Hepatic stellate cell (primary cell): ENCODE measurements at regions not wholly inside any gene's neighbourhood (a gene's known extent, or its start where the extent isn't known, plus 50 kb on each side); places are given as distances from the start of the nearest gene placed in this dataset.

Experiments used
- DNase-seq: peaks from one replicate; pipeline ENCODE4 v3.0.0; 2011; ENCODE audit warnings: low spot score

DNA sequence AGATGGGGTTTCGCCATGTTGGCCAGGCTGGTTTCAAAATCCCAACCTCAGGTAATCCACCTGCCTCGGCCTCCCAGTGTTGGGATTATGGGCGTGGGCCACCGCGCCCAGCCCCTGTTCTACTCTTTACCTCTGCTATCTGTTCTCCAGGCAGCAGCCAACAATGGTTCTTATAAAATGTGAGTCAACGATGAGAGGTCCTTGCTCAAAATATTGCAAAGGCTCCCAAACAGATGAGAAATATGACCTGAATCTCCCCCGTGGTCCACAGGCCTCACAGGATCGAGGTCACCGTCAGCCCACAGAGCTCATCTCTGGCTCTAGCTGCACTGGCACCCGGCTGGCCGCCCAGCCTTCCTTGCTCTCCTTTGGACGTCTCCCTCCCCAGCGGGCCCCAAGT is 62.0 kb upstream of the EGFR start:
- DNase-seq = no peak

DNA sequence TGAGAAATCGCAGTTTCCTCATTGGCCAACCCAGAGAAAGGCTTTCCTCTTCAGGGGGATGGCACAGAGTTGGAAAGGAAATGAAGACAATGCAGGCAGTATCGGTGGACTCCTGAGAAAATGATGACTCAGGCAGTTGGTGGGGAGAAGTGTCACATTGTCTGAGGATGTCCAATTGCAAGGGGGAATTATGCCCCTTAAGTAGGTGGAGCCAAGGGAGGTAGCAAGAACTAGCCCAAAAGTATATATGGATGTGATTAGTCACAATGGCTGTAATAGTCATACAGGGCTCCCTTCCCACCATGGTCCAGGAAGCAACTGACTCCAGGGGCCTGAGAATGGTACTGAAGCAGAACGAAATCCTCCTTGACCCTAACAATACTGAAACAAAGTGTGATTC is 58.3 kb upstream of the EGFR start:
- peak; percentile 9 for DNase-seq

DNA sequence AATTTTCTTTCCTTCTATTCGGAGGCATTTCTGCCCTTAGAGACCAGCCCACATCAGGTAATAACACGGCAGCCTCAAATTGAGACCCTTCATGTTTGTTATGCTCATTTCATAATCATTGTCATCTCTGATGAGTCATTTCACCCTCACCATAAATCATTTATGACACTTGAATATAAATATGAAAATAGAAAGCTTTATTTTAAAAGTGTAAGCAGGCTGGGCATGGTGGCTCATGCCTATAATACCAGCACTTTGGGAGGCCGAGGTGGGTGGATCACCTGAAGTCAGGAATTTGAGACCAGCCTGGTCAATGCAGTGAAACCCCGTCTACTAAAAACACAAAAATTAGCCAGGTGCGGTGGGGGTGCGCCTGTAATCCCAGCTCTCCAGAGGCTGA is 57.4 kb upstream of the EGFR start:
- no peak for DNase-seq

DNA sequence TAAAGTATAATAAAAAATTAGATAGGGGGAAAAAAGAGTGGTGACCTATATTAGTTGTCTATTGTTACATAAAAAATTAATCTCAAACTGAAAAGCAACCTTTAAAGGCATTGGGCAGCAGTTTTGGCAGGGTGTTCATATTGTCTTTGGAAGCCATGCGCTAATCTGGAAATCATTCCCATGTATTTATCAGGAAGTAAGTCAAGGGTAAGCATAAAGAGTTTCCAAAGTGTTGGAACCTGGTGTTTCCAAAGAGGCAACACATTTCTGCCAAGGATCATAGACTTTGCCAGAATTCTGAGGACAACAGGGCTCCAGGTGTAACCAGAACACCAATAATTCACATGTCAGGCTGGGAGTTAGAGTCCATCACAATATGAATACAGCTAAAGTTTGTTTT is 55.7 kb upstream of the EGFR start:
- DNase-seq = no peak

DNA sequence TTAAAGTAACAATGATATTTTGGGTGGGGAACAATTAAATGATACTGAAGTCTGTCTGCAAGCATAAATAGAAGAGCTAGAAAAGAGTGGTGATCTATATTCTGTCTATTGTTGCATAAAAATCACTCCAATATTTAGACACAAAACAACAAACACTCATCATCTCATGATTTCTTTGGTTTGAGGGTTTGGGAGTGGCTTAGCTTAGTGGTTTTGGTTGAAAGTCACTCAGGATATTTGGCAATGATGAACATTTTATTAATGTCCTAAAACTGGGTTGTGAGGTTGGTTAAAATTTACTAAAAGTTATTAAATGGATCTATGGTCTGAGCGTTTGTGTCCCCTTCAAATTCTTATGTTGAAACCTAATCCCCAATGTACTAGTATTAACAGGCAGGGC is 54.7 kb upstream of the EGFR start:
- DNase-seq = no peak

DNA sequence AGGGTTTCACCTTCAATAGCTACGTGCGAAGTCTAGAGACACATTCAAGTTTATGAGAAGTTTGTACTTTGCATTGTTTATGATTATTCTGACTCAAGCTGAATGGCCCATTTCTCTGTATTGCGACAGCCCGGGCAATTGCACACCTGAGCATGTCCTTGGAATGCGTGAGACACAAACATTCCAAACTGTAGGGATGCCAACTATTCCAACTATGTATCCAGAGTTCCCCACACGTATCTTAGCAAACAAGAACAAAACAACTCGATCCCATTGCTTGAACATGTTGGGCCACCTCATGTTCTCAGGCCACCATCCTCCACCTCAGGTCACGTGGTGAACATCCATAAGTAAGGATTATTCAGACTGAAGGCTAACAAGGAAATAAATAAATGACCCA is 51.4 kb upstream of the EGFR start:
- DNase-seq = no peak

DNA sequence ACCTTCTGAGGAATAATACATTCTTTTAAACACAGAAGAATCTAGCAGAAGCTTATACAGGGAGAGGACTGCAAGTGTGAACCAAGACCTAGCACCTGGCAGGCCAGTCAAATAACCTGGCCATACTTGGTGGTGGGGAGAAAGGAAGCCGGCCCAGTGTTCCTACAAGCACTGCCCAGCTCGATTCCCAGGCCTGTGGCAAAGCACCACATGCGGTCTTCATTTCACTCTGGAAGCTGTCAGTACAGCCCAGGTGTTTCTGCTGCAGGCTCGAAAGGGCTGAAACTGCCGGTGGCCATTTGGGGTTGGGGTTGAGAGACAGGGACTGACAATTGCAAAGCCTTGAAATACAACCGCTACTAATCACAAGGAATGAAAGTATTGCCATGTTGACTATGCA is 50.8 kb upstream of the EGFR start:
- no peak for DNase-seq
